ENCODE measurements at regions not wholly inside any gene's neighbourhood (a gene's known extent, or its start where the extent isn't known, plus 50 kb on each side); places are given as distances from the start of the nearest gene placed in this dataset.
"Not testable (repeated sequence)": the region's sequence is repeated elsewhere in the genome, so short reads cannot be mapped to it uniquely, and the experiment has no call there.

- DNase-seq = no peak
Measured at GRCh38 chr16:7278636-7279035, 54.0 kb upstream of the RBFOX1 start.

- DNase-seq = no peak
Measured at GRCh38 chr16:7272567-7273158, 60.0 kb upstream of the RBFOX1 start.

- no peak for DNase-seq
Measured at GRCh38 chr16:7271486-7271885, 61.2 kb upstream of the RBFOX1 start.

- no peak for DNase-seq
Measured at GRCh38 chr16:7270823-7271222, 61.8 kb upstream of the RBFOX1 start.

- no peak for DNase-seq
Measured at GRCh38 chr16:7270006-7270405, 62.6 kb upstream of the RBFOX1 start.

GRCh38 chr16:7268182-7268581 is 64.5 kb upstream of the RBFOX1 start:
- DNase-seq = peak; percentile 3 to 78

- DNase-seq = no peak
Measured at GRCh38 chr16:7257016-7257415, 75.6 kb upstream of the RBFOX1 start.

- DNase-seq = no peak
Measured at GRCh38 chr16:7246578-7246977, 86.1 kb upstream of the RBFOX1 start.

GRCh38 chr16:7239547-7239946 is 93.1 kb upstream of the RBFOX1 start:
- no peak for DNase-seq

- no peak for DNase-seq
Measured at GRCh38 chr16:7236824-7237410, 95.7 kb upstream of the RBFOX1 start.

GRCh38 chr16:7233975-7234374 is 98.7 kb upstream of the RBFOX1 start:
- DNase-seq = no peak

- DNase-seq = no peak
Measured at GRCh38 chr16:7231762-7232161, 100.9 kb upstream of the RBFOX1 start.

- DNase-seq = not testable (repeated sequence)
Measured at GRCh38 chr16:7229433-7230218, 103.0 kb upstream of the RBFOX1 start.

GRCh38 chr16:7227229-7227721 is 105.4 kb upstream of the RBFOX1 start:
- no peak for DNase-seq

- no peak for DNase-seq
Measured at GRCh38 chr16:7221157-7221556, 111.5 kb upstream of the RBFOX1 start.

- no peak for DNase-seq
Measured at GRCh38 chr16:7218936-7219335, 113.7 kb upstream of the RBFOX1 start.

GRCh38 chr16:7217797-7218196 is 114.8 kb upstream of the RBFOX1 start:
- no peak for DNase-seq

- no peak for DNase-seq
Measured at GRCh38 chr16:7216719-7217118, 115.9 kb upstream of the RBFOX1 start.

GRCh38 chr16:7211781-7212180 is 120.9 kb upstream of the RBFOX1 start:
- DNase-seq = no peak

GRCh38 chr16:7209598-7209997 is 123.0 kb upstream of the RBFOX1 start:
- DNase-seq = no peak

GRCh38 chr16:7206469-7206868 is 126.2 kb upstream of the RBFOX1 start:
- DNase-seq = no peak

GRCh38 chr16:7200320-7200719 is 132.3 kb upstream of the RBFOX1 start:
- no peak for DNase-seq

- no peak for DNase-seq
Measured at GRCh38 chr16:7185689-7186088, 147.0 kb upstream of the RBFOX1 start.

- no peak for DNase-seq
Measured at GRCh38 chr16:7185165-7185564, 147.5 kb upstream of the RBFOX1 start.

Measured in inflammatory macrophage treated with lipopolysaccharide for 1 hour (primary cell).